Kasumi-1 (cell line): ENCODE measurements at regions not wholly inside any gene's neighbourhood (a gene's known extent, or its start where the extent isn't known, plus 50 kb on each side); places are given as distances from the start of the nearest gene placed in this dataset.
A peak's percentile ranks its signal among the peaks of the same experiment; 100 is the strongest.

ENCODE experiments used
- DNase-seq, 2 experiments: peaks; one replicate each; lab custom pipeline; 2025; lab: John Stamatoyannopoulos, UW

DNA sequence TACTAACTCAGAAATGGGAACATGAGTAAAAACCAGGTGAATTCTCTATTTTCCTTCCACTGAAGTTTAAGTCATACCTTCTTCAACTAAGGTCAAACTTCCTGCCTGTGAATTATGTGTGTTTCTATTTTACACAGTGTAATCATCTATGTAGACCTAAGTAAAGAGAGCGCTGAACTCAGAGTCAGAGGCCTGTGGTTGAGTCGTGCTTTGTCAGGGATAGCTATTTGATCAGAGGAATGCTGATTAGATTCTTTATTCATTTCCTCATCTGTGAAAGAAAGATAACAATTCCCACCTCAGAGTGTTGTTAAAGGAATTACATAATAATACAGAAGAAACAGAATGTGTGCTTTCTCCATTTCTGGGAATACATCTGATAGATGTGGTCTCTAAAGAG is 654.1 kb downstream of the STIM2 start:
- no peak for DNase-seq

DNA sequence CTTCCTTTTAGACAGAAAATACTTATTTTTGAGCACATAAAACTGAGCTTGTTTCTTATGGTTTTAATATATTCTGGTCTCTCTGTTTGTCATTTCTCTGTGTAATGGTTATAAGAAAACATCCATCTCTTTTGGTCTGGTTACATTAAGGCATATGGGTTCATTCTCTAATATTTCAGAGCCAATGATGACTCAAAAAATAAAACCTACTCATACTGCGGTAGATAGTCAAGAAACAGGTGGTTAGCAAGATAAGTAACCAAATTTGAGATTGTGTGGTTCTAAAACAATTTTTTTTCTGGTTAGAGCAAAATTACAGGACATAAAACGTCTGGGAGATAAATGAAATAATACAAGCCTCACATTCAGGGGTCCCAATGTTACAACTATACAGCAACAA is 654.5 kb downstream of the STIM2 start:
- DNase-seq = no peak

DNA sequence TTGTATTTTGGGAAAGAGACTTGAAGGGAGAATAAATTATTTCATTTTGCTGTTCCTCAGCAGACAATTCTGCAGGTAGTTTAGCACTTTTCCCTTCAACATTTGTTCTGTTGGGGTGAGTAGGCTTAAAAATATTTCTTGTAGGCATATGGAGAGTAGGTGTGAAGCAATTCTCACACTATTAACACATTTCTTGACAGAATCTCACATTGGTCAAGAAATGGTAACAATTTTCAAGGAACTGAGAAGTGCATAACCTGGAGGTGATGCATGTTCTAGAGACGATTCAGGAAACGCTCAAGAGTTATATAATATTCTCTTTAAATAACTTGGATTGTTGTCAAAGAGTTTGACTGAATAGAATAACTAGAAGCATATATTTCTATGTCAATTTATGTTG is 658.2 kb downstream of the STIM2 start:
- no peak for DNase-seq

DNA sequence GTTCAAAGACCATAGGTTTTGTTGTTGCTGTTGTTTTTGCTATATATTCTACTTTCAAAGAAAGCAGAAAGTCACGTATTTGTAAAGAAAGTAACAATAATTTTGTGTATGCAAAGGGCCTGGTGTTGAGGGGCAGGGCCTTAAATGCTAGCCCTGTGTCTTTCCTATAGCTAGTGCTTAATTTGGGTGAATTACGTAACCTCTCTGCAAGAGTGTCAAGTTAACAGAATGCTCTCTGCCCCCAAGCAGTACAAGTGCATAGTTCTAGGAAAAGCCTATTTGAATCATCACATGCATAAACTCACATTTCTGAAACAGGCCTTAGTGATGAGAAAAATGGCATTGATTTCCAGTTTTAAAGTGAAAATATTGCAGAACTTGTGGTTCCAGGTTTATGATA is 663.6 kb downstream of the STIM2 start:
- DNase-seq = peak; percentile 13 to 23

DNA sequence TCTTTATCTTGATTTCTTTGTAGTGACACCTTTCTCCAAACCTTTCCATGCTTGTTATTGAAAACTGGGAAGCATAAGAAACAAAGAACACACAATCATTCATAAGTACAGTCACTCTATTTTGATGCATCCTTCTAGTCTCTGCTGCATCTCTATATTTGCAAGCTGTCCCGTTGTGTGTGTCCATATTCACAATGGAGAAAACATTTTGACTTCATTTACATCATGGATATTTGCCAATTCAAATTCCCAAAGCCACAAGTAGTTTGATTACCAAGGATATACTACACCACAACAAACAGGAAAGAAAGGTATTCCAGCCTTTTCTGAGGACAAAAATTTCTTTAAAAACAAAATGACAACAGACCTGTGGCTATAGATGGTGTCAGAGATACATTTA is 673.8 kb downstream of the STIM2 start:
- DNase-seq = no peak

DNA sequence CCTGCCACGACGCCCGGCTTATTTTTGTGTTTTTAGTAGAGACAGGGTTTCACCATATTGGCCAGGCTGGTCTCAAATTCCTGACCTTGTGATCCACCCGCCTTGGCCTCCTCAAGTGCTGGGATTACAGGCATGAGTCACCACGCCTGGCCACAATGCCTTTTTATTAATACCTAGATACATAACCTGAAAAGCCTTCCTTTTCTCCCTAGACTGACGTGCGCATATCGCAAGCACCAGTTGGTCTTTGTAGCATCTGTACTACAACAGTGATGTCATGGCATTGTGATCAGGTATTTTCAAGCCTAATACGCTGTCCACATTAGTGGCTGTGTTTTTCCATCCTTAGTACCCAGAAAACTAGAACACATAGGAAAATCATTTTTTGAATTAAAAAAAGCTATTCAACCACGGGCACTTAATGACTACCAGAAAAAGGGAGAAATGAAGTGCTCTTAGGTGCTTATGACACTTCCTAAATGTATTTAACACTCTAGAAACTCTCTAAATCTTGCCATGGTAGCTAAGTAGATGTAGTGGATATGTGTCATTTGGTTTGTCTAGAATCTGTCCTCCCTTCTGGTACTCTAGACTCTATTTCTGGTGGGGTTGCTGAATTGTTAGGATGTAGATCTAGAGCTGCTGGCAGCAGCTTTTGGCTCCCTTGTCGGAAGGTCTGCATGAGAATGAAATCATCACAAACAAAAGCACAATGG is 707.8 kb downstream of the STIM2 start:
- DNase-seq = no peak

DNA sequence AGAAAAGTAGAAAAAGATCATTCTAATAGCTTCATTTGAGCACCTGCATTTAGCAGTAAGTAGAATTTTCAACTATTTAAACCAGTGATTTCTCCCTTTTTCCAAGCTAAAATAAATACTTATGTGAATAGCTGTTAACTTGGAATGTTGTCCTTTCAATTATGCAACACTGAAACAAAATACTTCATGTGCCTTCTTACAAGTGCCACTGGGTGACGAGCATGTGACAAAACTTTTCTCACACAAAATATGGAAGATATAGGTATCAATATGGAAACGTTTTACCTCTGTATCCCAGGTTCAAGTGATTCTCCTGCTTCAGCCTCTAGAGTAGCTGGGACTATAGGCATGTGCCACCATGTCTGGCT is 708.3 kb downstream of the STIM2 start:
- no peak for DNase-seq

DNA sequence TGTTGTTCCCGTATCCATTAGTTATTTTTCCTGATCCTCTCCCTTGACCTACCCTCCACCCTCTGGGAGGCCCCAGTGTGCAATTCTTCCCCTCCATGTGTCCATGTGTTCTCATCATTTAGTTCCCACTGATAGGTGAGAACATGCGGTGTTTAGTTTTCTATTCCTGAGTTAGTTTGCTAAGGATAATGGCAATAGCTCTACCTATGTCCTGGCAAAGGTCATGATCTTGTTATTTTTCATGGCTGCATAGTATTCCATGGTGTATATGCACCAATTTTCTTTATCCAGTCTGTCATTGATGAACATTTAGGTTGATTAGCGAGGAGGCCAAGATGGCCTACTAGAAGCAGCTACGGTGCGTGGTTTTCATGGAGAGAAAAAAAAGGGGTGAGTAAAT is 714.1 kb downstream of the STIM2 start:
- DNase-seq = no peak

DNA sequence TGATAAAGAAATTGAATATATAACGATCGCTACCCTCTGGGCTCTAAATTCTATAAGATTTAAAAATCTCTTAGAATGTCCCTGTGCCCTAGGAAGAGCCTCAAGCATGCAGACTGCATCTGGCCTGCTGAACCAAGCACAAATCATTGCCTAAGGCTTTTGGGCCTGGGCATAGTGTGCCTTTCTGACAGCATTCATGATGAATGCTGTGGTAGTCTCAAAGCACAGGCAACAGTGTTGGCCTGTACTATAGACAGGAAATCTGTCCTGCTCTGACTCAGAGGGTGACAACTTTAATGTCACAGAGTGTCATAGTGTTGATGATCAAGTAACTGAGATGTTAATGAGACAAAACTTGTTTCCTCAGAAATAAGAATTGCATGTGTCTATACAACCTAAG is 717.3 kb downstream of the STIM2 start:
- DNase-seq = no peak

DNA sequence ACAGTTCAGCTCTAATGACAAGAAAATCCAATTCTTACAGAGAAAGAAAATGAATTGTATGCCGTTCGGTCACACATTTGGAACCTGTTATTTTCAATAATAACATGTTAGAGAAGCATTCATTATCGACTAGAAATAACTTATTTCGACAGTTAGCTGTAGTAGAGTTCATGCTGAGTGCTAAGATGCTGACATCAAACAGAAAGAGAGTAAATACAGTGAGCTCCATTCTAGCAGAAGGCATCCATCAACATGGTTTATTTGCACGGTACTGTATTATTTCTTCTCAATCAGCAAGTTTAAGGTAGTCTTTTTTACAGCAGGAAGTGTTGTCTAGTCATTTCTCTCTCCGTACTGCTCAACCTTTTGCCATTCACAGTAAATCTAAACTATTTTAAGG is 732.1 kb downstream of the STIM2 start:
- no peak for DNase-seq

DNA sequence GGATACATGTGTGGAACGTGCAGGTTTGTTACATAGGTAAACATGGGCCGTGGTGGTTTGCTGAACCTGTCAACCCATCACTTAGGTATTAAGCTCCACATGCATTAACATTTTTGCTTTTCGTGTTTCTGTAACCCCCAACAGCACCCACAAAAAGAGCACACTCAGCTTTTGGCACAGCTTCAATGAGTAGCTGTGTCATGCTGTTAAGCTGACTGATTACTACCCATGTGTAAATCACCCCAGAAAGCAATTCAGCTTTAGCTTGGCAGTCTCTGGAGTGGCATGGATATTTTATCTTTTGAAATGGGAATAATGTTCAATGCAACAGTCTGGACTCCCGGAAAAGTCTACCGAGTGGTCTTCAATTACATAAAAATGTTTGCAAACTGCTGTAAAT is 734.3 kb downstream of the STIM2 start:
- DNase-seq = no peak

DNA sequence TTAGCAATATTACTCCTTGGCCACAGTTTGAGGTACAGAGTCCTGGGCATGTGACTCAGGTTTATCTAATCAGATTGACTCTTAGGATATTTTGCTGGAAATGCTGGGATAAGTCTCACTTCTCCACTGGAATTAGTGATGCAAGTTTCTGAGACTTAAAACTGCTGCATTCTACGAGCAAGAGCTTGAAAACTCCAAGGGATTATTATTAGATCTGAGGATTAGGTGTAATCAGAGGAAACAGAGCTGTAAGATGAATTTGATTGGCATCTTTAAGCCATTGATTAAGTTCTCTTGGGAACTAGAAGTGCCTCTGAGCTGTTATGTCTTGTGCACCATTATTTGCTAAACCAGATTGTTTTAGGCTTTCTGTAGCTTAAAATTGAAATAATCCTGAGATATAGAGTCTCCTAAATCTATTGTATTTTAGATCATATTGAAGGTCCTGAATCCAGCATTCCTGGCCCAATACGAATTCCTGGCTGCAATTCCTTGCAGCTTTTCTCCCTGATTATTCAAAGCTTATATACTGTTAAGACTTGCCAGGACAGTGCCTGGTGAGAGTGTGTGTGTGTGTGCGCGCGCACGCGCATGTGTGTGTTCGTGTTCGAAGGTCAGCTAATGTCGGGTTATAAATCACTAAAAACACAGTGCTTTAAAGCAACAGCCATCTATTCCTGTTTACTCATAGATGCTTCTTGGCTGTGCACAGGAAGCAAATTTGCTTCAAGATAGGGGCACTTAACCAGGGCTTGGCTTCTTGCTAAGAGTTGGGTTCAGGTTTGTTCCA is 735.1 kb downstream of the STIM2 start:
- DNase-seq = no peak

DNA sequence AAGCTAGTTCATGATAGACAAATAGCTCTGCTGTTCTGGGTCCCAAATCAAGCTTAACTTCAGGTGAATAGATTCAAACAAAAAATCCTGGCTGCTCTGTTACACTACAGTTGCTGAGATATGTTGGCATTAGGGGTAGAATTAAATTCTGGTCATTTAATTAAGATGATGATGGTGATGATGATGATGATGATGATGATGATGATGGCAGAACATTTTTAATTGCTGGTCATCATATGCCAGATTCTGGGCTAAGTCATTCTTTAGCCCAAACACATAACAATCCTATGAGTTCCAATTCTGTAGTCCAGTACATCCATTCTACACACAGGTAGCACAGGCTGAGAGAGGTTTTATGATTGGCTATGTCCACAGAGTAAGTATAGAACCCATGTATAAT is 741.5 kb downstream of the STIM2 start:
- DNase-seq = no peak

DNA sequence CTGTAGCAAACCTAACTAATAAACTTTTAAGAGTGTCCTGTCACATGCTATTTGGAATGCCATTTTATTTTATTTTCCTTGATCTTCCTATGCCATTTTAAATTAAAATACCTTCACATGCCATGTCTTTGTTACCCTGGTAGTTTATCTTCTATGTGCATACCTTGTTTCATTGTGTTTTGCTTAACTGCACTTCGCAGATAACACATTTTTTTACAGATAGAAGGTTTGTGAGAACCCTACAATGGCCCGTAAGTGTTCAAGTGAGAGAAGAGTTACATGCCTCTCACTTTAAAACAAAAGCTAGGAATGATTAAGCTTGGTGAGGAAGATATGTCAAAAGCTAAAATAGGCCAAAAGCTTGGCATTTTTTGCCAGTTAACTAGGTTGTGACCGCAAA is 744.1 kb downstream of the STIM2 start:
- DNase-seq = no peak

DNA sequence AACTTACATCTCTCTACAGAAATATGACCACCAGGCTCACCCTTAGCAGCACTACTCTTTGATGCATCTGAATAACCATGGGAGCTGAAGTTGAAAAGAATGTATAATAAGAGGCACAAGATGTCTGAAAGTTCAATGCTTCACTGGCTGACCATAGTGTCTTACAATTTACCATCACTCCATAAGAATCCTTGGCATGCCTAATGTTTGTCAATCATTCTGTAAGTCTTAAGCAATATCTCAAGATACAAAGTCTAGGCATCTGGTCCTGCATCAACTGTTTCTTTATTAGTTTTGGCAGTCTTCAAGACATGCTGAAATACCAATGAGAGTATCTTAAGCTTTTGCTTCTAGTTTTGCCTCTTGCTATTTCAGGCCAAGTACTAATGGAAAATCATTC is 755.5 kb downstream of the STIM2 start:
- DNase-seq = no peak

DNA sequence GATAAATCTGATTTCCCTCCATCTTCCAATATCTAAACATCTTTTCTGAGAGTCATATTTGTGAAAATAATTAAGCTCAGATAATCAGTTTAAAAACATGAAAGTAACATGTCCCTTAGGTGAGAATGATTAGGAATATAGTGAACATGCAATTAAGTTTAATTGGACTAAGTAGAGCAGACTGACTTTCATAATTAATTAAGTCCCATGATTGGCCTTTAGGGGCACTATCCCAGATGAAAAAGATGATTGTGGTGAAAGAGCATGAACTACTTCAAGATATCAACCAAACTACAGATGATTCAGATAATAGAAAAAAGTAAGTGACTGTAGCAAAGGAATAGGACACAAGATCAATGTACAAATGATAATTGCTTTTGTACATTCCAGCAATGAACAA is 758.8 kb downstream of the STIM2 start:
- DNase-seq = no peak

DNA sequence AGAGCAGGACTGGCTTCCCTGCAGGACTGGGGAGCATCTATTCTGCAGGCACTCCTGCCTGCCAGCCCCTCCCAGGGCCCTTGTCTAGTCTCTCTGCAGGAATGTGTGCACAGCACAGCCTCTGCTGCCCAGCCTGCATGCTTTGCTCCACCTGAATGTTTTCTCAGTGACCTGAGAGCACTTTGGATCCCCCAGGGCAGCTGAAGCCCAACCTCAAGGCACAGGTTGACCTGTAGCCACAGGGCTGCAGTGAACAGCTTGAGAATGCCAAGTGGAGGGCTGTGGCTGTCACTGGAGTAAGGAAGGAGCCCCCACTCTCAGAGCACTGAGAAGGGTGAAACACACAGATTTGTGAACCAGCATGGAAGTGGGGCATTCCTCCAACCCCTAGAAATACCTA is 760.2 kb downstream of the STIM2 start:
- DNase-seq = no peak

DNA sequence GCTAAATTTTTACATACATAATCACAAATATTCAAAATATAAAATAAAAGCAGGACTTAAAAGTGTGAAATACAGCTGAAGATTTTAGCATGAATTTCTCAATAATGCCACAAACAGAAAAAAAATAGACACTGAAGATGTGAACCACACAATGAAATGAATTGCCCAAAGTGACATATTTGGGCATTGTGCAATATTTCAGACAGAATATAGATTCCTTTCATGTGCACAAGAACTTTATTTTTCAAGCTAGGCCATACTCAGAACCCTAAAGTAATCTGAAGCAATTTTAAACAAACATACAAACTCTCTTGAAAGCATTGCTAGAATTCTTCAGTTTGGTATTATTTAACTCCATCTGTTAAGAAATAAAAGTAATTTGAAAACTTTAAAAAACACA is 764.1 kb downstream of the STIM2 start:
- no peak for DNase-seq

DNA sequence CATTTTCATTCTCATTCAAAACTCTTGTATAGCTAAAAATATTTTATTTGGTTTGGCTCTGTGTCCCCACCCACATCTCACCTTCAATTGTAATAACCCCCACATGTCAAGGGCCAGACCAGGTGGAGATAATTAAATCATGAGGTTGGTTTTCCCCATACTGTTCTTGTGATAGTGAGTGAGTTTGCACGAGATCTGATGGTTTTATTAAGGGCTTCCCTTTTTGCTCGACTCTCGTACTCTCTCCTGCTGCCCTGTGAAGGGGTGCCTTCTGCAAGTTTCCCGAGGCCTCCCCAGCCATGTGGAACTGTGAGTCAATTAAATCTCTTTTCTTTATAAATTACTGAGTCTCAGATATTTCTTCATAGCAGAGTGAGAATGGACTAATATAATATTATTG is 768.0 kb downstream of the STIM2 start:
- no peak for DNase-seq

DNA sequence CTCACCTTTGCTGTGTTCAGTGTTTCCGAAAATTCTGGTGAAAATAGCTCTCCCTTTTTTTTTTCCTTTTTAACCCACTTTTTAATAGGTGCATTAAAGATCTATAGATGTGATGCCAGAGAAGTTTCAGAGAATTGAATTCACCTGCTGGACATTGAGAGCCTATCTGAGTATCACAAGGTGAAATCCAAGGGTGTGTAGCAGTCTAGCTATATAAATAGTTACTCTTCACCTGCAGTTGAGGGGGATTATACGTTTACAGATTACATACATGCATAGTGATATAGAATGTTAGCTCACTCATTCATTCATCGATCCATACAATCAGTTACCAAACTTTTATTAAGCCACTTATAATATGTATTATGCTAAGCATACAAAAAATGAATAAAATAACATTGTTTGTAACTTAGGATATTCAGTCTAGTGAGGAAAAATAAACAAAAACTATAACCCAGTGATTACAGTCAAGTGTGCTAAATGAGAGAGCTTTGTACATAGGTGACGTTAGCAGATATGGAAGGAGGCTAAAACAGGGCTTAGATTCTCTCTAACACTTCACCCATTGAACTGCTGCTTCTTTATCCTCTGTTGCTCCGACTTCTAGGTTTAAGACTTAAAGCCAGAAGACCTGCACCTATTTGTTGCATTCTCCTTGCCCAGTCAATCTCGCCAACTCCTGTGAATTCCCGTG is 769.0 kb downstream of the STIM2 start:
- no peak for DNase-seq

DNA sequence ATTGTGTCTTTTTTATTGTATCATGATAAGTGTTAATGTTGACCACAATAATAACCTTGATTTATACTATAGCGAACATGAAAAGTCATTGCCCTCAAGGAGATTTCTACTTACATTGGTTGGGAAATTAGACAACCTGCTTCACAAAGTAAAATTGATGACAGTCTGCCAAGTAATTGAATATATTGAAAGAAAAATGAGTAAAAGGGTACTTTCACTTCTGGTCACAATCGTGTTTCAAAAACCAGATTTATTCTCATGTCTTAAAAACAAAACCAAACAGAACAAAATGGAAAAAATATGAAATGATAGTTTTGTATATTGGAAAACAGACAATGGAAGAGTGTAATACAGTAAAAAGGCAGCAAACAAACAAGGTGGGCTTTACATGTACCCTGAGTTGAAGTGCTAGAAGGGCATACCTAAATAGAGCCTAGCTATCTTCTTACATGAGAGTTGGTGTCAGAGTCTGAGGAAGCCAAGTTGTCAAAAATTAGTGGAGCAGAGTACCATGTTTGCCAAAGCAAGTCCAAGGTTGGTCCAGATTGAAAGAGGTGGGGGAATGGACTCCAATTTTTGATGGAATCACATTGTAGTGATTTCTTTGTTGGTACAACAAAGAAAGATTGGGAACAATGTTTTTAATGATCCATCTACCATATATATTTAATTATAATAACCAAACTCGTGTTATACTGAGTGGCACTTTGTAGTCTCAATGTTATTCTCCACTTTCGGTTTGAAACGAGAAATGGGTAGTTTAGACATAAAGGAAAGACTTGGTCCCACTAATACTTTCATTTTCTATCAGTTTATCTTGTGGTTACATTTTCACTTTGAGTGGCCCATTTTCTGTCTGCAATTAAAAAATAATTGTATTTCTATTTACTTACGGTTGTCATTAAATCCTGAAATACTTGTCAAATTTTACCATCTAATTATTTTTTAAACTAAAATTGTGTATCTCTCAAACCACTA is 775.6 kb downstream of the STIM2 start:
- no peak for DNase-seq
